Karpas-422 (cell line): ENCODE measurements at regions not wholly inside any gene's neighbourhood (a gene's known extent, or its start where the extent isn't known, plus 50 kb on each side); places are given as distances from the start of the nearest gene placed in this dataset.

Experiments
- DNase-seq: peaks from one replicate; pipeline ENCODE4 v3.0.0-alpha.2; 2015
- H2AFZ ChIP-seq: fragments of 200-600 bp; sonication (generic); 2 replicates; pipeline ENCODE4 v1.6.1; 2014; ENCODE audit warnings: antibody characterized with exemption, low read length, mixed read lengths
- H3K27ac ChIP-seq: fragments of 200-600 bp; sonication (generic); 2 replicates; pipeline ENCODE4 v1.5.1; 2014; ENCODE audit warnings: mild to moderate bottlenecking, low read length, moderate library complexity
- H3K27me3 ChIP-seq: fragments of 200-600 bp; sonication (generic); 2 replicates; pipeline ENCODE4 v1.6.1; 2014; ENCODE audit warnings: low read length, mixed read lengths
- H3K36me3 ChIP-seq: fragments of 200-600 bp; sonication (generic); 2 replicates; pipeline ENCODE4 v1.6.1; 2014; ENCODE audit warnings: low read length, mixed read lengths; ENCODE audit not compliant: insufficient read depth
- H3K4me1 ChIP-seq: fragments of 200-600 bp; sonication (generic); 2 replicates; pipeline ENCODE4 v1.6.1; 2014; ENCODE audit warnings: mild to moderate bottlenecking, low read length, mixed read lengths
- H3K4me2 ChIP-seq: fragments of 200-600 bp; sonication (generic); 2 replicates; pipeline ENCODE4 v1.6.1; 2014; ENCODE audit warnings: low read length, low read depth, mild to moderate bottlenecking; ENCODE audit not compliant: poor library complexity, severe bottlenecking
- H3K4me3 ChIP-seq: fragments of 200-600 bp; sonication (generic); 2 replicates; pipeline ENCODE4 v1.5.1; 2014; ENCODE audit warnings: mild to moderate bottlenecking, antibody characterized with exemption, low read length, mixed read lengths
- H3K79me2 ChIP-seq: fragments of 200-600 bp; sonication (generic); 2 replicates; pipeline ENCODE4 v1.6.1; 2014; ENCODE audit warnings: mild to moderate bottlenecking, low read length, mixed read lengths
- H3K9ac ChIP-seq: fragments of 200-600 bp; sonication (generic); 2 replicates; pipeline ENCODE4 v1.6.0; 2014; ENCODE audit warnings: low read length
- H3K9me2 ChIP-seq: fragments of 200-600 bp; sonication (generic), shearing (Covaris generic); replicated peaks from 2 replicates; pipeline ENCODE4 v1.6.0; 2014; ENCODE audit warnings: mild to moderate bottlenecking, low read length, moderate library complexity; ENCODE audit not compliant: insufficient read depth
- H3K9me3 ChIP-seq: fragments of 300-700, 200-600 bp; sonication (generic); 2 replicates; pipeline ENCODE4 v1.6.1; 2014; ENCODE audit warnings: low read length, mixed read lengths
- H4K20me1 ChIP-seq: fragments of 200-600 bp; sonication (generic); 2 replicates; pipeline ENCODE4 v1.6.1; 2014; ENCODE audit warnings: mild to moderate bottlenecking, antibody characterized with exemption, low read length, low read depth; ENCODE audit not compliant: insufficient read depth

- H3K4me2 ChIP-seq = no peak overlapping the region
- no peaks in the 10 kb centered on the region for H3K9me2 ChIP-seq
- no peaks in the 10 kb centered on the region for H3K4me1 ChIP-seq
- H3K27ac ChIP-seq = no peak overlapping the region
- H2AFZ ChIP-seq = no peak overlapping the region
- H3K36me3 ChIP-seq = no peaks in the 10 kb centered on the region
- H3K27me3 ChIP-seq = no peaks in the 10 kb centered on the region
- no peak overlapping the region for H3K9ac ChIP-seq
- H4K20me1 ChIP-seq = no peaks in the 10 kb centered on the region
- no peak overlapping the region for H3K4me3 ChIP-seq
- H3K79me2 ChIP-seq = no peaks in the 10 kb centered on the region
- H3K9me3 ChIP-seq = 0 out of 2 replicates have a peak, but pooled peaks cover 4% of the 10 kb centered on the region
- DNase-seq = no peak
These were observed 95.1 kb upstream of the C1orf21 start for GRCh38 chr1:184291701-184292100.

GRCh38 chr1:184292101-184292500 lies 94.7 kb upstream of the C1orf21 start:
- H4K20me1 ChIP-seq = no peaks in the 10 kb centered on the region

GRCh38 chr1:184294101-184294500 lies 92.7 kb upstream of the C1orf21 start:
- Histone ChIP-seq H3K36me3 (no peaks in the 10 kb centered on the region), H2AFZ (no peak overlapping the region), H3K4me2 (no peak overlapping the region), H3K4me1 (no peaks in the 10 kb centered on the region), H3K27me3 (no peaks in the 10 kb centered on the region), H3K9me2 (no peaks in the 10 kb centered on the region), H3K9ac (no peak overlapping the region), H3K4me3 (no peak overlapping the region), H3K27ac (no peak overlapping the region), H3K9me3 (0 out of 2 replicates have a peak, but pooled peaks cover 4% of the 10 kb centered on the region), H4K20me1 (no peaks in the 10 kb centered on the region), H3K79me2 (no peaks in the 10 kb centered on the region)
- DNase-seq = no peak

More at GRCh38 chr1:184292101-184292500, 94.7 kb upstream of the C1orf21 start:
- no peak for DNase-seq
- no peaks in the 10 kb centered on the region for H3K27me3 ChIP-seq
- no peak overlapping the region for H3K4me2 ChIP-seq
- H2AFZ ChIP-seq = no peak overlapping the region
- H3K9ac ChIP-seq = no peak overlapping the region
- H3K4me1 ChIP-seq = no peaks in the 10 kb centered on the region
- H3K9me2 ChIP-seq = no peaks in the 10 kb centered on the region
- H3K4me3 ChIP-seq = no peak overlapping the region
- H3K9me3 ChIP-seq = 0 out of 2 replicates have a peak, but pooled peaks cover 4% of the 10 kb centered on the region
- H3K36me3 ChIP-seq = no peaks in the 10 kb centered on the region
- no peaks in the 10 kb centered on the region for H3K79me2 ChIP-seq
- H3K27ac ChIP-seq = no peak overlapping the region

GRCh38 chr1:184296466-184297243 lies 90.2 kb upstream of the C1orf21 start:
- no peaks in the 10 kb centered on the region for H3K27me3 ChIP-seq
- no peak overlapping the region for H3K4me2 ChIP-seq
- H3K9me2 ChIP-seq = no peaks in the 10 kb centered on the region
- H4K20me1 ChIP-seq = no peaks in the 10 kb centered on the region
- H3K36me3 ChIP-seq = no peaks in the 10 kb centered on the region
- no peaks in the 10 kb centered on the region for H3K4me1 ChIP-seq
- no peak overlapping the region for H3K4me3 ChIP-seq
- H2AFZ ChIP-seq = no peak overlapping the region
- no peaks in the 10 kb centered on the region for H3K79me2 ChIP-seq
- no peak overlapping the region for H3K27ac ChIP-seq
- H3K9ac ChIP-seq = no peak overlapping the region
- no peak for DNase-seq
- no peaks in the 10 kb centered on the region for H3K9me3 ChIP-seq

- H3K9ac ChIP-seq = no peak overlapping the region
- no peaks in the 10 kb centered on the region for H3K79me2 ChIP-seq
- no peak overlapping the region for H2AFZ ChIP-seq
- no peaks in the 10 kb centered on the region for H3K9me2 ChIP-seq
- no peak overlapping the region for H3K4me2 ChIP-seq
- no peaks in the 10 kb centered on the region for H4K20me1 ChIP-seq
- H3K36me3 ChIP-seq = no peaks in the 10 kb centered on the region
- H3K4me3 ChIP-seq = no peak overlapping the region
- H3K27me3 ChIP-seq = no peaks in the 10 kb centered on the region
- H3K4me1 ChIP-seq = no peaks in the 10 kb centered on the region
- DNase-seq = no peak
- H3K27ac ChIP-seq = no peak overlapping the region
- no peaks in the 10 kb centered on the region for H3K9me3 ChIP-seq
These were observed 89.5 kb upstream of the C1orf21 start for GRCh38 chr1:184297244-184297750.

- Histone ChIP-seq H3K9me2 (no peaks in the 10 kb centered on the region), H3K4me3 (no peak overlapping the region), H3K9me3 (no peaks in the 10 kb centered on the region), H3K27ac (no peak overlapping the region), H2AFZ (no peak overlapping the region), H3K4me2 (no peak overlapping the region), H3K36me3 (no peaks in the 10 kb centered on the region), H3K79me2 (no peaks in the 10 kb centered on the region), H3K4me1 (no peaks in the 10 kb centered on the region), H3K27me3 (no peaks in the 10 kb centered on the region), H3K9ac (no peak overlapping the region), H4K20me1 (no peaks in the 10 kb centered on the region)
- DNase-seq = no peak
These were observed 88.1 kb upstream of the C1orf21 start for GRCh38 chr1:184298440-184299405.

- Histone ChIP-seq H2AFZ (no peak overlapping the region), H3K27ac (no peak overlapping the region), H3K9me3 (no peaks in the 10 kb centered on the region), H3K79me2 (no peaks in the 10 kb centered on the region), H4K20me1 (no peaks in the 10 kb centered on the region), H3K9ac (no peak overlapping the region), H3K36me3 (no peaks in the 10 kb centered on the region), H3K4me1 (no peaks in the 10 kb centered on the region), H3K4me3 (no peak overlapping the region), H3K9me2 (no peaks in the 10 kb centered on the region), H3K4me2 (no peak overlapping the region), H3K27me3 (no peaks in the 10 kb centered on the region)
- DNase-seq = no peak
These were observed 87.4 kb upstream of the C1orf21 start for GRCh38 chr1:184299406-184299790.

- Histone ChIP-seq H3K36me3 (no peaks in the 10 kb centered on the region), H3K9me2 (no peaks in the 10 kb centered on the region), H2AFZ (no peak overlapping the region), H3K27me3 (no peaks in the 10 kb centered on the region), H3K27ac (no peak overlapping the region), H3K9ac (no peak overlapping the region), H3K4me1 (no peaks in the 10 kb centered on the region), H3K4me2 (no peak overlapping the region), H3K4me3 (no peak overlapping the region), H4K20me1 (no peaks in the 10 kb centered on the region), H3K79me2 (no peaks in the 10 kb centered on the region), H3K9me3 (no peaks in the 10 kb centered on the region)
- no peak for DNase-seq
These were observed 87.0 kb upstream of the C1orf21 start for GRCh38 chr1:184299796-184300195.
